NCI-H69 (cell line): ENCODE measurements at regions not wholly inside any gene's neighbourhood (a gene's known extent, or its start where the extent isn't known, plus 50 kb on each side); places are given as distances from the start of the nearest gene placed in this dataset.
"Not testable (repeated sequence)": the region's sequence is repeated elsewhere in the genome, so short reads cannot be mapped to it uniquely, and the experiment has no call there.

ENCODE experiments used
- DNase-seq: peaks from one replicate; lab custom pipeline; 2025; lab: John Stamatoyannopoulos, UW

DNA sequence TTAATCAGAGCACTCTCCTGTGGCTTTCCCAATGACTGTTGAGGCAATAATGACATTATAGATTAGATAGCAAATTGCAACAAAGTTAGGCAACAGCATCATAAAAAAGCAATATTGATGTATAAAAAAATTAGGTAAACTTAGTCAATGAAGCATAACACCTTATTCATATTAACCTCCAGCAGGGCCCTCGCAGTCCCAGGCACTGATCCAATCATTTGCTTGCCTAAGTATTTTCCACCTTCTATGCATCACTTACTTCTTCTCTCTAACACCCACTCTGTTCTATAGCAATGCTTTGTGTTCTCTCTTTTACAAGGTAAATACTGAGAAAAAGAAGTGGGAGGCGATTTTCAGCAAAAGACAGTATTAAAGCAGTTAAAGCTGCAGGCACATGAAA, 833.5 kb upstream of the ADGRL3 start:
- DNase-seq = peak; percentile 70

DNA sequence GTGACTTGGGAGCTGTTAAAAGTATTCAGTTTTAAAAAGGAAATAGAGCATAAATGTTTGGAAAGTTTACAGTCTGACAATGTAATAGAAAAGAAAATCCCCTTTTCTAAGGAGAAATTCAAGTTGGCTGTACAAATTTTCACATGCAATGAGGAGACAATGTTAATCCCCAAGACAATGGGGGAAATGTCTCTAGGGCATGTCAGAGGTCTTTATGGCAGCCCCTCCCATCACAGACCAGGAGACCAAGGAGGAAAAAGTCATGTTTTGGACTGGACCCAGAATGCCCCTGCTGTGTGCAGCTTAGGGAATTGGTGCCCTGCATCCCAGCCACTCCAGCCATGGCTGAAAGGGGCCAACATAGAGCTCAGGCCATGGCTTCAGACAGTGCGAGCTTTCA, 831.1 kb upstream of the ADGRL3 start:
- no peak for DNase-seq

DNA sequence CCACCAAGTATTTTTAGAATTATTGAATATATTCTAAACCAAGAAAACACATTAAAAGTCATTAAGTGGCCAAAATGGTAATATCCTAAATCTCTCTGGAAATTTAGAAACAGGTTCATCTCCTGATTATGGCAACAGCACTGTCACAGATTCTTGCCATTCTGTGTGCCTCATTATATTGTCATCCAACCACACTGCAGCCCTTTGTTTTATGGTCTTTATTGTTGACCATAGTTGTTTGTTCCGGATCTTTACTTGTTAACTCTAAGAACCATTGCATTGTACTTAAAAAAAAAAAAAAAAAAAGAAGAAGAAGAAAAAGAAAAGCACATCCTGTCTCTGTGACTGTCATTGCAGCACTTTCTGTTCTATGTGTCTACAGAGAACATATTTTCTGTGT, 822.1 kb upstream of the ADGRL3 start:
- no peak for DNase-seq

DNA sequence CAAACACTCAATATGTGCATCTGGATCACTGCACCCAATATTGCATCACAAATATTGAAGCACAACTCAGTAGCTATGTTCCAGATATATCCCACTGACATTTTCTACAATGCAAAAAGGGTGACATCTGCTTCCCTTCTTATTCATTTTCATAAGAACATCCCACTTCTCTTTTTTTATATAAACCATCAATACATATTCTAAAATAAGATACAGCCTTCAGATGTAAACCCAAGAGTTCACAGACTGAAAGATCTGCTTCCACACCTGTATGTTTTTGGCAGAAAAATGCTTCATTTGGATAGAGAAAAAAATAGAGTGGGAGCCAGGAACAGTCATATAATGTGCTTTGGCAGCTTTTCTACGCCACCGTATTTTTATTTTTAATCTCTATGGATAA, 815.6 kb upstream of the ADGRL3 start:
- DNase-seq = no peak

DNA sequence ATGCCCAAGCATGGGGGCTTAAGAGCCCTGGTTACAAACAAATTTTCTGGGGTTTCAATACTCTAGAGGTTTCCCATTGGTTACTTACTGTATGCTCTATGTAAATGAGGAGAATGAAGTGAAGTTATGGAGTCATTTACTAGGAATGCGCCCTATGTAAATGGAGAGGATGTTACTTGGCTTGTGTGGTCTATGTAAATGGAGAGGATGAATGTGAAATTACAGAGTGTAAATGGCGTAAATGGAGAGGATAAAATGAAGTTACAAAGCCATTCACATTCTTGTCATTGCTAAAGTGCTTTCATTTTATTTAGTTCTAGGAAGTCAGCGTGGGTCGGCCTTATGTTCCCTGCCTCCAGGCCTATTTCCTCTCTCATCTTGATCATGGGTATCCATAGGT, 810.5 kb upstream of the ADGRL3 start:
- no peak for DNase-seq

DNA sequence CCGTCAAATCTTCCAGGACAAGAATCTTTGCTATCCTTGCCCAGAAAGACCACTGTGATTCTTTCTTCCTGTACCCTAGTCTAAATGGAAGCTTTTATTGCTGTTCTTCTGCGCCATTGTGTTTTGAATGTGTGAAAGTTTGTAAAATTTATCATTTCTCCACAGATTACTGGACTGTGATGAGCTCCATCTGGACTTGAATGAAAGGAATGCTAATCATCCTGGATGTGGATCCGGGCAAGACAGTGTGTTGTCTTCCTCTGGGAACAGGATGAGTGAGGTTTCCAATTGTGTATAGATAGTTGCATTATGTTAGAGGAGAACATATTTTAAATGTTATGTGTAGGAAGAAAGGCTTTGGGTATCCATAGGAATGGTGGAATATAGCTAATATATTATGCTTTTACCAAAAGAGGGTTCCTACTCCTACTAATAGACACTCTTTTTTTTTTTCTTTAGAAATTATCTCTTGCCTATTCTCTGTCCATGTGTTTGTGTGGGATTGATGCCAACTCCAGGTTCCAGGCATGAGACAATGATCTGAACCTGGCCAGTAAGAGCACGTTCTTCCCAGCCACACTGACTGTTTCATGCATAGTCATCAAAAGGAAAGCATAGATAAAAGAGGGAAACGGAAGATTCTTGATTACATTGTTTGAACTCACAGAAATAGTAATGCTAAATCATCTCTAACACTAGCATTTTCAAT, 803.6 kb upstream of the ADGRL3 start:
- DNase-seq = peak; percentile 53

DNA sequence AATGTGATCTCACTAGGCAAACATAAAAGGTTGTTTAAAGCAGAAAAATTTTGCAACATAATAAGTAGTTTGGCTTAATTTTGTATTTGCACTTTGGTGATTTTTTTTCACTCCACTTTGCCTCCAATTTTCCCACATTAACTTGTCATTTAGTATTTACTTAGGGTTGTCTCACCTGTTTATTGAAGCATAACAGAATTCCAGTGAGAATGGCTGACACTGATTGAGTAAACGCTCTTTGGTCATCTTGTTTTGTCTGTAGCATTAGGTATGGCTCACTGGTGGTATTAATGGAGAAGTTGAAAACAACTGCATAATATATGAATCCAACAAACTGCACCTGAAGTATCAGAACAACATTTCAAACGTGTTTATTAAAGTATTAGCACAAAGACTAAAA, 799.5 kb upstream of the ADGRL3 start:
- DNase-seq = peak; percentile 61

DNA sequence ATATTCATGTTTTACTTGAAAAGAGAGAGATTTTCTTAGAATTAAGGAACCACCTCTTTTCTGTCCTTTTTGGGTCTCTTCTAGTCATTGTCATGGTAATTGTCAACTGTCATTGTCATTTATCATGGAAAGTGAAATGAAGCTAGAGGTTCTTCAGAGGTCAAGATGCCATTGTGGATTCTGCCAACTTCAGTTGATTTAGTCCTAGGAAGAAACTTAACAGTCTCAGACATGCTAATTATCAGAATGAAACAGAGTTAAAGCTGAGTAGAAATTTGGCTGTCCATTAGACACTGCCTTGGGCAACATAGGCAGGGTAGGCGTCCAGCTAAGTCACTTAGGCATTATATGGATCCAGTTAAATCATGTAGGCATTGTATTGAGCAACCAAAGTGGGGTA, 796.1 kb upstream of the ADGRL3 start:
- DNase-seq = no peak

DNA sequence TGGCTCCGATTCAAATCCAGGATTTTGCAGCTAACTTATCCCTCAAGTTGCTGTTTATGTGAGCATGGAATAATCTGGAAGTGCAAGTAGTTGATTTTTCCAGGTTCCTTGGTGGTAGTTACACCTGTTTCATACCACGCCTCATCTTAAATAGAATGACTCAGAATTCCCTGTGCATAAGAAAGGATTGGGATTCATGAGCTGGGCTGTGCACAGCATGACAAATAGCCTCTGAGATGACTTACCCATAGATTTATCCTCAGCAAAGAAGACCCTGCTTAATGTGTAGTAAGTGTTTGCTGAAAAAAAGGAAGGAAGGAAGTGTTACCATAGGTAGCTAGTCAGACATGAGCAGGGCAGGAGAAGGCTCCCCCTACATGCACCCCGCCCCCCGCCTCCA, 777.7 kb upstream of the ADGRL3 start:
- DNase-seq = no peak

DNA sequence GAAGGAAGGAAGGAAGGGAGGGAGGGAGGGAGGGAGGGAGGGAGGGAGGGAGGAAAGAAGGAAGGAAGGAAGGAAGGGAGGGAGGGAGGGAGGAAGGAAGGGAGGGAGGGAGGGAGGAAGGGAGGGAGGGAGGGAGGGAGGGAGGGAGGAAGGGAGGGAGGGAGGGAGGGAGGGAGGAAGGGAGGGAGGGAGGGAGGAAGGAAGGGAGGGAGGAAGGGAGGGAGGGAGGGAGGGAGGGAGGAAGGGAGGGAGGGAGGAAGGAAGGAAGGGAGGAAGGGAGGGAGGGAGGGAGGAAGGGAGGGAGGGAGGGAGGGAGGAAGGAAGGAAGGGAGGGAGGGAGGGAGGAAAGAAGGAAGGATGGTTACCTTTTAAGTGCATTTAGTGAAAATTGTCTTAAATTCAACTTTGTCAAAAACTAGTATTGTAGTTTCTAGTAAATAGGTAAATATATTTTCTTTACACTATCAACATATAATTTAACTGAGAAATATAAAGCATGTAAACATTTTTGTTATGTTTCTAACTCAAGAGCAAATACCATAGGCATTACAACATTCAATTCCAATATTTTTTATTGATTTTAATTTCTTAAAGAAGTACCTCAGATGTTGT, 776.4 kb upstream of the ADGRL3 start:
- not testable (repeated sequence) for DNase-seq

DNA sequence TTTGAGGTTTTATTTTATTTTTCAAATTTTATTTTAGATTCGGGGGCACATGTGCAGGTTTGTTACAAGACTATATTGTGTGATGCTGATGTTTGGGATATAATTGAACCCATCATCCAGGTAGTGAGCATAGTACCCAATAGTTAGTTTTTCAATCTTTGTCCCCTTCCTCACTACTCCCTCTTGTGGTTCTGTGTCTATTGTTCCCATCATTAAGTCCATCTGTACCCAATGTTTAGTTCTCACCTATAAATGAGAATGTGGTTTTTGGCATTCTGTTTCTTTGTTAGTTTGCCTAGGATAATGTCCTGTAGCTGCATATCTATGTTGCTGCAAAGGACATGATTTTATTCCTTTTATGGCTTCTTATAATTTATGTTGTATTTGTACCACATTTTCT, 767.2 kb upstream of the ADGRL3 start:
- DNase-seq = peak; percentile 1

DNA sequence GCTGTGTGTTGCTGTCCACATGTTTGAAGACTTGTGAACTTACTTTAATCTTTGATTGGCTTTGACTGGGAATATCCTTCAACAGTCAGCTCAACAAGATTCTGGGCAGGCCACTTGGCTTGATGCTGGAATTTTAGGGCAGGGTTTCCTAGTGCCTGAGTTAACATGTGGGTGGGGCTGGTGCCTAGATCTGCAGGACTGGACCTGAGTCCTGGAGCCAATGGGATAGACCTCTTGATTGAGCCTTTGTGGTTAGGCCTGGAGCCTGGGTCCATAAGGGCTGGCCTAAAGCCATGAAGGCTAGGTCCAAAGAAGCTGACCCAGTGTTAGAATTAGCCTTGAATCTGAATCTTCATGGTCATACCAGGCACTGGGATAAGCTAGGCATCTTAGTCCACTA, 757.1 kb upstream of the ADGRL3 start:
- DNase-seq = no peak

DNA sequence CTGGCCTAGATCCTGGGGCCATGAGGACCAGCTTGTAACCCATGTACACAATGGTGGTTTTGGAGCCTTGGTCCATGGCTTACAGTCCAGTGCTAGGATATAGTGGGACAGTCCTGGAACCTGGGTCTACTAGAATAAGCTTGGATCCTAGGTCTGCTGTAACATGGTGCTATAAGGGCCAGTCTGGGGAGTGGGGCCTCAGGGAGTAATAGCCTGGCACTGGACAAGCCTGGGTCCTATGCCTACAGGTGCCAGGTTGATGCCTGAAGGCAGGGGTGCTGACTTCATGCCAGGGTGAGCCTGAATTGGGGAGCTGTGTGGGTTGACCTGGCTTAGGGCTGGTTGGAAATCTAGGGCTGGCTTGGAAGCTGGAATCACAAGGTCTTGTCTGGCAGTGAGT, 756.3 kb upstream of the ADGRL3 start:
- DNase-seq = no peak

DNA sequence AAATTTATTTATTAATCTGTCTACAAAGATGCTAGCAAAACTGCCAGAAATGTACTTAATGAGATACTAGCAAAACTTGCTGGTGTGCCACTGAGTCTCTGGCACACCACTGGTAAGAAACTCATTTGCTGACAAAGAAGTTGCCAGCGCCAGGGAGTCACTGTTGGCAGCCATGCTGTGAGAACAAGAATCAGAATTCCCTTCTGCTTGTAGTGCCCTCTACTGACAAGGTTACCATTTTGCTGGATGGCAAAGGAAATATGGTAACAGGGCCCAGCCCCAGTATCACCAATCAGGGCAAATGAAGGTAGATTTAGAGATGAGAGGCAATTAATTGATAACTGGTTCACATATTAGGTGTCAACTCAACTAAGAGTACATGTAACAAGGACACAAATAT, 750.1 kb upstream of the ADGRL3 start:
- DNase-seq = peak; percentile 1

DNA sequence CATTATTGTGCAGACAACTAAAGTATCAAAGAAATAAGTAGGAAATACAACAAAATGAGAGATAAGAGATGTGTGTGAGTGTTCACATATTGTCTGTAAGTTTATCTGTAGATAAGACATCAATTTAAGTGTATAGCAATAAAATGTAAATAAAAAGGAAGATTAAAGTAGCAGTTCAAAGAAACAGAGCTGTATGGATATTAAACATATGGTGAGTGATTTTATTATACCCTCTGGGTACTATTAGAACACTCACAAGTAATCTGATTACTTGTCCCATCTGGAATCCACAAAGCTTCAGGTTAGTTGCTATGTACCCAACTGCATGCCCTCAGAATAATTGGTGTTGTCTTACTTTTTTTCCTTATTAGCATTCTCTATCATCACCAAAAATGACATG, 747.9 kb upstream of the ADGRL3 start:
- peak; percentile 85 for DNase-seq

DNA sequence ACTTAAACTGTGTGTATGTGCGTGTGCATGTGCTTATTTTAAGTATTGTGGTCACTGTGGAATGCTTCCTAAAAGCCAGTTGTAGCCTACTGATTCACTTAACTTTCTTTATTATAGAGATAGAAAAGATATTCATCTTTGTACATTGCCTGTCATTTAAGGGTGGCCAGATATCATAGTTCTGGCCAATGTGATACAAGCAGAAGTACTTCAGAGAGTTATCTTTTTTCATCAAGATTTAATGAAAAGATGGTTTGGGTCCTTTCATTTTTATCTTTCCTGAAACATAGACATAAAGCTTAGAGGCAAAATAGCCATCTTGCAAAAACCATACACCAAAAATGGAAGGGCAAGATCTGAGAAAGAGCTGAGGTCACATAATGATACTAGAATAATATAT, 744.7 kb upstream of the ADGRL3 start:
- no peak for DNase-seq

DNA sequence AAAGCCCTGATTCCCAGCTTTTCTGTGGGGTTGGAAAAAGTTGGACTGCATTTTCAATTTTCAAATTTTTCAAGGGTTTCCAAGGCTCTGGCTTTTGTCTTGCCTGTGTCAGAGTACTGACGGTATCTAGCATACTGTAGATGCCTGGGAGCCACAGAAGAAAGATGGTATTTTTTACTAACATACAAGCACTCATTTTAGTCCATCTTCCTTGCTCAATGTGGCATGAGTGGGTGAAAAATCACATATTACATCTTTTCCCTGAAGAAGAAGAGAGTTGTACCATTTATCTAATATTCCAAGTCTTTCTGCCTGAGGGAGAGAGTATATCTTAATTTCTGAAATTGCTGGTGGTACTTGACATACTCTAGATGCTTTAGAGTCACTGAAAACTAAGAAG, 738.6 kb upstream of the ADGRL3 start:
- DNase-seq = no peak

DNA sequence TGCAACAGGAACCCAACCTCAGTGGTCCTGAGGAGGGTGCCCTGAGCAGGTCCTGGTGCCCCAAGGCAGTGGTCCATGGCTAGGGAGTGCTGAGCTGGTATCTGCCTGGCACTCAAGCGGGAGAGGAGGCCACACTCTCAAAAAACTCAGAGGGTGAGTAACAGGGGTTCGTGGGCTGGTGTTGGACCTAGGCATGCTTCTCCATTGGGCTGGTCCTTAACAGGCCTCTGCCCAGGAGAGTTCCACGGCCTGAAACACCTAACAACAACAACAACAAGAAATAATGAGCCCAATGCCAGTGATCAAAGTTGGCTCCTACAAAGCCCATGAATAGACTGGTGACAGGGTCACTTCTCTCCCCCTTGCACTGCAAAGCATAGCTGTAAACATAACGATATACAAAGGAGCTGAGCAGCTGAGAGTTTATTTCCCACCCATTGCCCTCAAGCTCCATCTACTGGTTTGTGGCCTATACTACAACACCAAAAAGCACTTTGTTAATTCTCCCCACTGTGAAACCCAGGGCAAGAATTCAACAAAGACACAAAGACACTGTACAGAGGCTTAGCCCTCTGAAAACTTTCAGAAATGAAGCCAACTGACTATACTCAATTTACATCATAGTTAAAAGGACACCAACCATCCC, 736.1 kb upstream of the ADGRL3 start:
- DNase-seq = peak; percentile 20

DNA sequence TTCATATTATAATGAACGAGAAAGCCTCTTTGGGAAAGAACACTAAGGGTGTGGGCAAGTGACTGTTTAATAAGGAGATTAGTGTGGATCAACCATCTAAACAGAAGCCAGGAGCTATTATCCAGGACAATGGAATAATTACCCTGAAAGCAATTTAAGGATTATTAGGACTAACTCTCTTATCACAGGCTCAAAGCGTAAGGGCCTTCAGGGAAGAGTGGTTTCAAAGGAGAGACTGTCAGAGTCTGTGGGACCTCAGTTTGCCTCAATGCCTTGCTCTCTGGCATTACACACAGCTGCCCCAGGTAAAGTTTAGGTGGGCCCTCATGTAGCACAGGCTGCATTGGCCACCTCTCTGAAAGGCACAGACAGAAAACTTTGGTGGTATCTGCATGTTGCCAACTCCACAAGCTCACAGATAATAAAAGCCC, 717.2 kb upstream of the ADGRL3 start:
- DNase-seq = peak; percentile 14

DNA sequence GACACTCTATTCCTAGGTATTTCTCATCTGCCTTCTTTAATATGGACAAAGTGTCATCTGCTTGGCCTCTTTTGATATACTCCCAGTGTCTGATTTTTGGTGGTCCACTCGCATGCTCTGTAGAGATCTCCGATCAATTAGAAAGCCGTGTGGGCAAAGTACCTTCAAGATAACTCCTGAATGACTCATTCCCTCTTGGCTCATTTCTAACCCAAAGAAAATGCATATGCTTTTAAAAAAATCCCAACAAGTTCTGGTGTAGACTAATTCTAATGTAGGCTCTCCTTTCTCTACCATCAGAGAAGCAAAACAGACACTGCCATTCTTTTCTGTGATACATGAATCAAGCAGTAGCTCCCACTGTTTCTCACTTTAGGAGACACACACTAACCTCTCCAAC, 714.9 kb upstream of the ADGRL3 start:
- no peak for DNase-seq

DNA sequence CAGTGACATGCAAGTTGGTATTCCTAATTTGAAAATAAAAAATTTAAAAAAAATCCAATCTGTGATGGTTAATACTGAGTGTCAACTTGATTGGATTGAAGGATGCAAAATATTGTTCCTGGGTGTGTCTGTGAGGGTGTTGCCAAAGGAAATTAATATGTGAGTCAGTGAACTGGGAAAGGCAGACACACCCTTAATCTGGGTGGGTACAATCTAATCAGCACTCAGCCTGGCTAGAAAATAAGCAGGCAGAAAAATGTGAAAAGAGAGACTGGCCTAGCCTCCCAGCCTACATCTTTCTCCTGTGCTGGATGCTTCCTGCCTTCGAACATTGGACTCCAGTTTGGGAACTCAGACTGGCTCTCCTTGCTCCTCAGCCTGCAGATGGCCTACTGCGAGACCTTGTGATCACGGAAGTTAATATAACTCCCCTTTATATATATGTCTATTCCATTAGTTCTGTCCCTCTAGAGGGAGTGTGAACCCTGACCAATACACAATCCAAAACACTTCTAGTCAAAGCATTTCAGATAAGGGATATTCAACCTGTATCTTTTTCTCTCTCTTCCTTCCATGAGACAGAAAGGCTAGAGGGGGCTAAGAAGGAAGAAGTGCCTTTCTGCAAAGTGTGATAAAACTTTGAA, 712.9 kb upstream of the ADGRL3 start:
- not testable (repeated sequence) for DNase-seq

DNA sequence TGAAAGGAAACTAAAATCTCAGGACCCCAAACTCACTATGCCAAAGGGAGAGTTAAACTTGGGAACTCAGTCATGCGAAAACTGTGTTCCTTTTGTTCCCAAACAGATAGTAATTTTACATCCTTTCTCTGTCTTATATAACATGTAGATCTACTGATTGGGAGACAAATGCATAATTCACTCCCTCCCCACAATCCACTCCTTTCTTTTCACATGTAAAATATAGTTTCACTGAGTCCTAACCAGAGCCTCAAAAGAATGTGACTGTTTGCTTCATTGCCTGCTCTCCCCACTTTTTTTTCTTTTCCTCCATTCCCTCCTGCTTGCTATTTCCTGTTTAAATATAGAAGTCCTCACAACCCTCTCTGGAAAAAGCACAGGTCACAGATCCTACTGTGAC, 699.3 kb upstream of the ADGRL3 start:
- DNase-seq = peak; percentile 1

DNA sequence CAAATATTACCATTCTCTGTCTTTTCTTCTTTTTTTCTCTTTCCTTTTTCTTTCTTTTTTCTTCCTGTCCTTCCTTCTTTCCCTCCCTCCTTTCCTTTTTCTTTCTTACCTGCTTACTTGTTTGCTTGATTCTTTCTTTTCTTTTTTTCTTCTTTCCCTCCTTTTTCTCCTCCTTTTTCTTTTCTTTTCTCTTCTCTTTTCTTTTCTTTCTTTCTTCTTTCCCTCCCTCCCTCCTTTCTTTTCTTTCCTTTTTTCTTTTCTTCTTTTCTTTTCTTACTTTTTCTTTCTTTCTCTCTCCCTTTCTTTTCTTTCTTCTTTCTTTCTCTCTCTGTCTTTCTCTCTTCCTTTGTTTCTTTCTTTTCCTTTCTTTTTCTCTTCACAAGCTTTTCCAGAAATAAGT, 697.4 kb upstream of the ADGRL3 start:
- DNase-seq = no peak
